Ecto neural progenitor cell (in vitro differentiated cells): ENCODE measurements at regions not wholly inside any gene's neighbourhood (a gene's known extent, or its start where the extent isn't known, plus 50 kb on each side); places are given as distances from the start of the nearest gene placed in this dataset.

ENCODE experiments used
- DNase-seq: peaks from one replicate; pipeline ENCODE4 v3.0.0-alpha.2; 2018; ENCODE audit warnings: low spot score

GRCh38 chr17:15039366-15039765 is 225.8 kb downstream of the PMP22 start:
- DNase-seq, result no peak

- DNase-seq, result no peak
Measured at GRCh38 chr17:15038656-15039055, 226.5 kb downstream of the PMP22 start.

GRCh38 chr17:15036238-15036637 is 228.9 kb downstream of the PMP22 start:
- DNase-seq, result no peak

GRCh38 chr17:15031975-15032374 is 233.2 kb downstream of the PMP22 start:
- no peak for DNase-seq

- DNase-seq, result no peak
Measured at GRCh38 chr17:15029469-15029868, 235.7 kb downstream of the PMP22 start.

- no peak for DNase-seq
Measured at GRCh38 chr17:15027853-15028252, 237.3 kb downstream of the PMP22 start.

GRCh38 chr17:15026088-15026487 is 239.0 kb downstream of the PMP22 start:
- DNase-seq, result no peak

- DNase-seq, result no peak
Measured at GRCh38 chr17:15023589-15024336, 241.4 kb downstream of the PMP22 start.

GRCh38 chr17:15019158-15019557 is 246.0 kb downstream of the PMP22 start:
- DNase-seq, result no peak

- peak; percentile 36 for DNase-seq
Measured at GRCh38 chr17:15012351-15012980, 252.7 kb downstream of the PMP22 start.

- peak; percentile 19 for DNase-seq
Measured at GRCh38 chr17:15009087-15009486, 256.0 kb downstream of the PMP22 start.

- no peak for DNase-seq
Measured at GRCh38 chr17:15007147-15007553, 258.0 kb downstream of the PMP22 start.

- no peak for DNase-seq
Measured at GRCh38 chr17:15006421-15007128, 258.6 kb downstream of the PMP22 start.

- DNase-seq, result no peak
Measured at GRCh38 chr17:15000661-15001060, 264.5 kb downstream of the PMP22 start.

GRCh38 chr17:14997290-14997689 is 267.8 kb downstream of the PMP22 start:
- no peak for DNase-seq

GRCh38 chr17:14986127-14986526 is 279.0 kb downstream of the PMP22 start:
- no peak for DNase-seq

GRCh38 chr17:14972844-14973243 is 292.3 kb downstream of the PMP22 start:
- DNase-seq, result no peak

GRCh38 chr17:14971054-14971453 is 294.1 kb downstream of the PMP22 start:
- no peak for DNase-seq

- no peak for DNase-seq
Measured at GRCh38 chr17:14959106-14959648, 305.9 kb downstream of the PMP22 start.

GRCh38 chr17:14953405-14953804 is 311.7 kb downstream of the PMP22 start:
- no peak for DNase-seq

- no peak for DNase-seq
Measured at GRCh38 chr17:14950686-14951085, 314.4 kb downstream of the PMP22 start.

GRCh38 chr17:14950216-14950615 is 314.9 kb downstream of the PMP22 start:
- DNase-seq, result no peak

- no peak for DNase-seq
Measured at GRCh38 chr17:14947671-14948070, 317.5 kb downstream of the PMP22 start.
